Endothelial cell (in vitro differentiated cells): ENCODE measurements at regions not wholly inside any gene's neighbourhood (a gene's known extent, or its start where the extent isn't known, plus 50 kb on each side); places are given as distances from the start of the nearest gene placed in this dataset.

Source experiments
- DNase-seq: peaks from one replicate; pipeline ENCODE4 v3.0.0; 2021; ENCODE audit warnings: low spot score
- H3K27ac Mint-ChIP-seq: one replicate; pipeline ENCODE4 v1.8.0; 2021; ENCODE audit warnings: mixed read lengths, inconsistent platforms; ENCODE audit not compliant: unreplicated experiment
- H3K27me3 Mint-ChIP-seq: one replicate; pipeline ENCODE4 v1.8.0; 2021; ENCODE audit warnings: mild to moderate bottlenecking, moderate library complexity, mixed read lengths, inconsistent platforms; ENCODE audit not compliant: unreplicated experiment
- H3K36me3 Mint-ChIP-seq: one replicate; pipeline ENCODE4 v1.8.0; 2021; ENCODE audit warnings: mild to moderate bottlenecking, low read depth, mixed read lengths, inconsistent platforms; ENCODE audit not compliant: unreplicated experiment
- H3K4me1 Mint-ChIP-seq: one replicate; pipeline ENCODE4 v1.8.0; 2021; ENCODE audit warnings: mild to moderate bottlenecking, mixed read lengths, inconsistent platforms; ENCODE audit not compliant: unreplicated experiment
- H3K4me3 Mint-ChIP-seq: one replicate; pipeline ENCODE4 v1.8.0; 2021; ENCODE audit warnings: mild to moderate bottlenecking, mixed read lengths, inconsistent platforms; ENCODE audit not compliant: unreplicated experiment
- H3K9me3 Mint-ChIP-seq: one replicate; pipeline ENCODE4 v1.8.0; 2021; ENCODE audit warnings: mixed read lengths, inconsistent platforms; ENCODE audit not compliant: unreplicated experiment
- TF ChIP-seq, protein P1 (sequence below): fragments of 200-600 bp; sonication (generic); IDR thresholded peaks from one replicate; pipeline ENCODE4 v1.5.0; 2021; ENCODE audit warnings: antibody characterized with exemption; ENCODE audit not compliant: unreplicated experiment

DNA sequence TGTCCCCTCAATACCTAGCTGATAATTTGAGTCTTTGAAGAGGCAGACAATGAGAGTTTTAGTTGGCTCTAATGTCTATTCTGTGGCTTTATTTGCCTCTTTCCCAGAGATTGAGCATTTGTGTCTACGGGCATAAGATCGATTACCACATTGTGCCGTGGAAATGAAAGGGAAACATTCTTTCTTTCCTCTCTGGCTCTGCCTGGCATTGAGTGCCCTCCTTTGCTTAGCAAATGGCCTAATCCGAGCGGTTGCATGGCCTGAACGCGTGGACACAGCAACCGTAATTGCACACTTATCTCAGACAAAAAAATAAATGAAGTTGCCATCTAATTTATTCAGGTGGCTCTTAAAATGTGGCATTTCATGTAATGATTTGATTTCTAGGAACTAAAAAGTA lies 247.9 kb downstream of the ADGRL2 start:
- H3K4me1 Mint-ChIP-seq: no peaks in the 10 kb centered on the region
- no peak overlapping the region for H3K27ac Mint-ChIP-seq
- no peaks in the 10 kb centered on the region for H3K36me3 Mint-ChIP-seq
- TF ChIP-seq, protein P1, sequence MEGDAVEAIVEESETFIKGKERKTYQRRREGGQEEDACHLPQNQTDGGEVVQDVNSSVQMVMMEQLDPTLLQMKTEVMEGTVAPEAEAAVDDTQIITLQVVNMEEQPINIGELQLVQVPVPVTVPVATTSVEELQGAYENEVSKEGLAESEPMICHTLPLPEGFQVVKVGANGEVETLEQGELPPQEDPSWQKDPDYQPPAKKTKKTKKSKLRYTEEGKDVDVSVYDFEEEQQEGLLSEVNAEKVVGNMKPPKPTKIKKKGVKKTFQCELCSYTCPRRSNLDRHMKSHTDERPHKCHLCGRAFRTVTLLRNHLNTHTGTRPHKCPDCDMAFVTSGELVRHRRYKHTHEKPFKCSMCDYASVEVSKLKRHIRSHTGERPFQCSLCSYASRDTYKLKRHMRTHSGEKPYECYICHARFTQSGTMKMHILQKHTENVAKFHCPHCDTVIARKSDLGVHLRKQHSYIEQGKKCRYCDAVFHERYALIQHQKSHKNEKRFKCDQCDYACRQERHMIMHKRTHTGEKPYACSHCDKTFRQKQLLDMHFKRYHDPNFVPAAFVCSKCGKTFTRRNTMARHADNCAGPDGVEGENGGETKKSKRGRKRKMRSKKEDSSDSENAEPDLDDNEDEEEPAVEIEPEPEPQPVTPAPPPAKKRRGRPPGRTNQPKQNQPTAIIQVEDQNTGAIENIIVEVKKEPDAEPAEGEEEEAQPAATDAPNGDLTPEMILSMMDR: no peak
- H3K9me3 Mint-ChIP-seq: no peaks in the 10 kb centered on the region
- no peak for DNase-seq
- H3K4me3 Mint-ChIP-seq: no peak overlapping the region
- H3K27me3 Mint-ChIP-seq: peaks cover 2% of the 10 kb centered on the region

DNA sequence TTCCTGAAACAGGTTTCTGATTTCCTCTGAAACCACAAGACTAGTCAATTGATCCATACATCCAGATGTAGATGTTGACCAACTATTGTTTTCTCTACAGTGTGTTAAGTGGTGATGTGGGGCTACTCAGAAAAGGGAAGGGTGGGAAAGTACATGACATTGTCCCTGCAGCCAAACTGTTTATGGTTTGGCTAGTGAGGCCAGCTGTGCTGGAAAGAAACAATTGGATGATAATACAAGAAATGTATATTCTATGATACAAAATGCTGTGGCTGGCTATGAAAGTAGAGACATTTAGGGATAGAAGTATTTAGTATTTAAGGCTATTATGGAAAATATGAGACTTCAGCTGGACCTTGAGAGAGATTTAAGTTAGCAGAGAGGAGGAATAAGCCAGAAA lies 244.5 kb downstream of the ADGRL2 start:
- TF ChIP-seq, protein P1: no peak
- H3K4me3 Mint-ChIP-seq: no peak overlapping the region
- no peaks in the 10 kb centered on the region for H3K27me3 Mint-ChIP-seq
- no peaks in the 10 kb centered on the region for H3K36me3 Mint-ChIP-seq
- H3K4me1 Mint-ChIP-seq: no peaks in the 10 kb centered on the region
- no peak overlapping the region for H3K27ac Mint-ChIP-seq
- DNase-seq: no peak
- no peaks in the 10 kb centered on the region for H3K9me3 Mint-ChIP-seq

DNA sequence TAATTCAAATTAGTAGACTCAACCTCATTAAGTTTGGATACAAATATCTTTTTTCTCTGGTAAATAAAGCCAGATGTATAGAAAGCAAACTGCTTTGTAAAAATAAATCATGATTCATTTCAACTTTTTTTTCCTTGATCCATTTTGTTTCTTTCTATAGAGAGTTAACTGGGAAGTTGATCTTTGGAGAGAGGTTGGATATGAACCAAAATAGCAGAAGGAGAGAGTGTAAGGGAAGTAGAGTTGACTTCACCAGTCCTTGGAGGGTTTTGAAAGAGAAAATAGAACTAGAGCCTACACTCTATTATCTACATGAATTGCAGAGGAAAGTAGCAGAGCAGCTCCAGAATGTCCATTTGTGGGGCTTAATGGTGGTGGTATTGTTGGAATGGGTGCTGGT lies 243.8 kb downstream of the ADGRL2 start:
- Mint-ChIP-seq H3K36me3 (no peaks in the 10 kb centered on the region), H3K27me3 (no peaks in the 10 kb centered on the region), H3K4me1 (no peaks in the 10 kb centered on the region), H3K4me3 (no peak overlapping the region), H3K9me3 (no peaks in the 10 kb centered on the region), H3K27ac (no peak overlapping the region)
- TF ChIP-seq, protein P1: no peak
- DNase-seq: no peak

DNA sequence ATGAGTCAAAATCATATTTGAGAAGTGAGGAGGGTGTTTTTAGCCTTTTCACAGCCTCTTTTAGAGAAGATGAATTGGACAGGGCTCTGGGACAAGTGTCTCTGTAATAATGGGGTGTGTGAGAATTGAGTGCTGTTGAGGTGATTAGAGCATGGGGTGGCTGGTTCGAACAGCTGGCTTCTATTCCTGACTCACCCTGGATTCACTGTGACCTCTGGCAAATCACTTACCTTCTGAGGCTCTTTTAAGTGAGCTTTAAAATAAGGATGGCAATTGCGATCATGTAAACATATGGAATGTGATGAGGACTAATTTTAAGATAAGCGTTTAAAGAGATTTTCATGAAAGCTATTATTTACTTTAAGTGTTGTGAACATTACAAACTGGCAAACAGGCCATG lies 243.4 kb downstream of the ADGRL2 start:
- Mint-ChIP-seq H3K4me1 (no peaks in the 10 kb centered on the region), H3K4me3 (no peak overlapping the region), H3K9me3 (no peaks in the 10 kb centered on the region), H3K27ac (no peak overlapping the region), H3K27me3 (no peaks in the 10 kb centered on the region), H3K36me3 (no peaks in the 10 kb centered on the region)
- TF ChIP-seq, protein P1: no peak
- DNase-seq: no peak

DNA sequence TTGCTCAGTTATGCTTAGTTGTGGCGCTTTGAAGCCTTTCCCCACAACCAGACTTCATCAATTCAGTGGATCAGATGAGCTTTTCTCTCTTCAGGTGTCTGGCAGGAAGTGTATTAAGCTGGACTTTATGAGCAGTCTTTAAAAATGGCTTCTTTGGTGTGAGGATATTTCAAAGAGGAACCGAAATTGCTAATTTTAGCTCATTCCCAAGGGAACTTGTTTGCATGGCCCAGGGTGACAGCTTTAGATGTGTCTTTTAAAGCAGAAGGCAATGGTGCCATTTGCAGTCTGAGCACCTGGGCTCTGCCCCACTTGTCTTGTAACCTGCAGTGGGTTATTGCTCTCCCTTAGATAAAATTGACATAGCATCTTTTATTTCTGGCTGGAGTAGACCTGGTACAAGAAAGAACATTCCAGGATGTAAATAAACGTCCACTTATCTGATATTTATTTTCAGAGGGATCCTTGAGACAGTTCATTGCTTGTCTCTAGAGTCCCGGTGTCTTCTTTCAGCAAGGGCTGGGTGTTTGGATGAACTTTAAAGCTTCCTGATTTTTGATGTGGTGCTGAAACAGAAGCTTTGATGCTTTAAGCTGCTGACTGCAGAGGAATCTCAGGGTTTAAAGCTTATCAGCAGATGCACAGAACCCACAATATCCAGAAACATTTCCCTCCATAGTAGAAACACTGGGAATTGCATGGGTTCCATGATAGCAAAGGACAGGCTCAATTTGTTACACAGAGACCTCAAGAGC lies 241.7 kb downstream of the ADGRL2 start:
- Mint-ChIP-seq H3K27ac (no peak overlapping the region), H3K36me3 (no peaks in the 10 kb centered on the region), H3K27me3 (no peaks in the 10 kb centered on the region), H3K9me3 (no peaks in the 10 kb centered on the region), H3K4me3 (no peak overlapping the region), H3K4me1 (no peaks in the 10 kb centered on the region)
- TF ChIP-seq, protein P1: no peak
- no peak for DNase-seq
